ENCODE measurements at regions not wholly inside any gene's neighbourhood (a gene's known extent, or its start where the extent isn't known, plus 50 kb on each side); places are given as distances from the start of the nearest gene placed in this dataset.

GRCh38 chr11:97893612-97894011, 1127.1 kb upstream of the CNTN5 start:
- no peak for TF ChIP-seq CTCF (IDR thresholded peaks at IDR 0.05; ENCODE audit: extremely low read depth, low read depth, low read length)
- Histone ChIP-seq H3K27ac (ENCODE audit: low read depth, low read length) (no peak overlapping the region), H2AFZ (ENCODE audit: low read length) (no peak overlapping the region), H3K9me3 (ENCODE audit: low read depth, low read length) (no peaks in the 10 kb centered on the region), H4K20me1 (ENCODE audit: insufficient read depth, low read length) (no peaks in the 10 kb centered on the region), H3K4me3 (ENCODE audit: insufficient read depth, low read length) (no peak overlapping the region), H3K36me3 (ENCODE audit: insufficient read depth, low read length) (no peaks in the 10 kb centered on the region), H3K4me1 (ENCODE audit: insufficient read depth, low read length) (no peaks in the 10 kb centered on the region), H3K4me2 (ENCODE audit: insufficient read depth, low read length) (no peak overlapping the region), H3K79me2 (ENCODE audit: insufficient read depth, low read length) (no peaks in the 10 kb centered on the region), H3K27me3 (ENCODE audit: insufficient read depth, low read length) (no peaks in the 10 kb centered on the region)
- no peak for DNase-seq (ENCODE audit: insufficient read length, low spot score, missing footprints)

- Histone ChIP-seq H3K4me2 (ENCODE audit: insufficient read depth, low read length) (no peak overlapping the region), H3K4me1 (ENCODE audit: insufficient read depth, low read length) (no peaks in the 10 kb centered on the region), H4K20me1 (ENCODE audit: insufficient read depth, low read length) (no peaks in the 10 kb centered on the region), H3K27me3 (ENCODE audit: insufficient read depth, low read length) (no peaks in the 10 kb centered on the region), H3K4me3 (ENCODE audit: insufficient read depth, low read length) (no peak overlapping the region), H3K27ac (ENCODE audit: low read depth, low read length) (no peak overlapping the region), H2AFZ (ENCODE audit: low read length) (no peak overlapping the region), H3K36me3 (ENCODE audit: insufficient read depth, low read length) (no peaks in the 10 kb centered on the region), H3K9me3 (ENCODE audit: low read depth, low read length) (no peaks in the 10 kb centered on the region), H3K79me2 (ENCODE audit: insufficient read depth, low read length) (no peaks in the 10 kb centered on the region)
- no peak for DNase-seq (ENCODE audit: insufficient read length, low spot score, missing footprints)
- no peak for TF ChIP-seq CTCF (IDR thresholded peaks at IDR 0.05; ENCODE audit: extremely low read depth, low read depth, low read length)
These were observed 1125.8 kb upstream of the CNTN5 start for GRCh38 chr11:97894978-97895377.

- no peak overlapping the region for H3K27ac ChIP-seq (ENCODE audit: low read depth, low read length)
- no peak for DNase-seq (ENCODE audit: insufficient read length, low spot score, missing footprints)
- H3K4me1 ChIP-seq (ENCODE audit: insufficient read depth, low read length), result no peaks in the 10 kb centered on the region
- no peak for TF ChIP-seq CTCF (IDR thresholded peaks at IDR 0.05; ENCODE audit: extremely low read depth, low read depth, low read length)
- H3K4me2 ChIP-seq (ENCODE audit: insufficient read depth, low read length), result no peak overlapping the region
- H3K9me3 ChIP-seq (ENCODE audit: low read depth, low read length), result no peaks in the 10 kb centered on the region
- no peaks in the 10 kb centered on the region for H3K36me3 ChIP-seq (ENCODE audit: insufficient read depth, low read length)
- H3K4me3 ChIP-seq (ENCODE audit: insufficient read depth, low read length), result no peak overlapping the region
- H3K79me2 ChIP-seq (ENCODE audit: insufficient read depth, low read length), result no peaks in the 10 kb centered on the region
- H4K20me1 ChIP-seq (ENCODE audit: insufficient read depth, low read length), result no peaks in the 10 kb centered on the region
- no peak overlapping the region for H2AFZ ChIP-seq (ENCODE audit: low read length)
- no peaks in the 10 kb centered on the region for H3K27me3 ChIP-seq (ENCODE audit: insufficient read depth, low read length)
These were observed 1125.2 kb upstream of the CNTN5 start for GRCh38 chr11:97895572-97895971.

GRCh38 chr11:97902828-97903227, 1117.9 kb upstream of the CNTN5 start:
- Histone ChIP-seq H3K79me2 (ENCODE audit: insufficient read depth, low read length) (no peaks in the 10 kb centered on the region), H3K9me3 (ENCODE audit: low read depth, low read length) (no peaks in the 10 kb centered on the region), H4K20me1 (ENCODE audit: insufficient read depth, low read length) (no peaks in the 10 kb centered on the region), H3K27ac (ENCODE audit: low read depth, low read length) (no peak overlapping the region), H3K36me3 (ENCODE audit: insufficient read depth, low read length) (no peaks in the 10 kb centered on the region), H2AFZ (ENCODE audit: low read length) (no peak overlapping the region), H3K4me2 (ENCODE audit: insufficient read depth, low read length) (no peak overlapping the region), H3K4me1 (ENCODE audit: insufficient read depth, low read length) (no peaks in the 10 kb centered on the region), H3K27me3 (ENCODE audit: insufficient read depth, low read length) (no peaks in the 10 kb centered on the region), H3K4me3 (ENCODE audit: insufficient read depth, low read length) (no peak overlapping the region)
- no peak for TF ChIP-seq CTCF (IDR thresholded peaks at IDR 0.05; ENCODE audit: extremely low read depth, low read depth, low read length)
- DNase-seq (ENCODE audit: insufficient read length, low spot score, missing footprints), result no peak

All from osteoblast (primary cell).